Body of pancreas (tissue), 4 donors: ENCODE measurements at regions not wholly inside any gene's neighbourhood (a gene's known extent, or its start where the extent isn't known, plus 50 kb on each side); places are given as distances from the start of the nearest gene placed in this dataset.

Source experiments
- POLR2A ChIP-seq, 3 donors: fragments of 450-650 bp; IDR thresholded peaks; one replicate each; pipeline ENCODE4 v1.6.1; 2016; ENCODE audit warnings: antibody characterized with exemption in 3 of 3, mild to moderate bottlenecking in 2 of 3
- TF ChIP-seq, protein P1 (sequence below), 7 experiments: fragments of 450-650 bp in 4 of 7; fragments of 200-600 bp in 3 of 7; sonication (generic) in 3 of 7; IDR thresholded peaks; one replicate each; pipeline ENCODE4 v1.5.1; 2016 to 2019; ENCODE audit warnings: antibody characterized with exemption in 7 of 7

- TF ChIP-seq, protein P1, sequence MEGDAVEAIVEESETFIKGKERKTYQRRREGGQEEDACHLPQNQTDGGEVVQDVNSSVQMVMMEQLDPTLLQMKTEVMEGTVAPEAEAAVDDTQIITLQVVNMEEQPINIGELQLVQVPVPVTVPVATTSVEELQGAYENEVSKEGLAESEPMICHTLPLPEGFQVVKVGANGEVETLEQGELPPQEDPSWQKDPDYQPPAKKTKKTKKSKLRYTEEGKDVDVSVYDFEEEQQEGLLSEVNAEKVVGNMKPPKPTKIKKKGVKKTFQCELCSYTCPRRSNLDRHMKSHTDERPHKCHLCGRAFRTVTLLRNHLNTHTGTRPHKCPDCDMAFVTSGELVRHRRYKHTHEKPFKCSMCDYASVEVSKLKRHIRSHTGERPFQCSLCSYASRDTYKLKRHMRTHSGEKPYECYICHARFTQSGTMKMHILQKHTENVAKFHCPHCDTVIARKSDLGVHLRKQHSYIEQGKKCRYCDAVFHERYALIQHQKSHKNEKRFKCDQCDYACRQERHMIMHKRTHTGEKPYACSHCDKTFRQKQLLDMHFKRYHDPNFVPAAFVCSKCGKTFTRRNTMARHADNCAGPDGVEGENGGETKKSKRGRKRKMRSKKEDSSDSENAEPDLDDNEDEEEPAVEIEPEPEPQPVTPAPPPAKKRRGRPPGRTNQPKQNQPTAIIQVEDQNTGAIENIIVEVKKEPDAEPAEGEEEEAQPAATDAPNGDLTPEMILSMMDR (IDR thresholded peaks at IDR 0.05), result no peak
- TF ChIP-seq POLR2A (IDR thresholded peaks at IDR 0.05), result no peak
Observed at GRCh38 chr18:4593459-4593858, 138.4 kb upstream of the DLGAP1 start.
